ENCODE measurements at regions not wholly inside any gene's neighbourhood (a gene's known extent, or its start where the extent isn't known, plus 50 kb on each side); places are given as distances from the start of the nearest gene placed in this dataset.

DNA sequence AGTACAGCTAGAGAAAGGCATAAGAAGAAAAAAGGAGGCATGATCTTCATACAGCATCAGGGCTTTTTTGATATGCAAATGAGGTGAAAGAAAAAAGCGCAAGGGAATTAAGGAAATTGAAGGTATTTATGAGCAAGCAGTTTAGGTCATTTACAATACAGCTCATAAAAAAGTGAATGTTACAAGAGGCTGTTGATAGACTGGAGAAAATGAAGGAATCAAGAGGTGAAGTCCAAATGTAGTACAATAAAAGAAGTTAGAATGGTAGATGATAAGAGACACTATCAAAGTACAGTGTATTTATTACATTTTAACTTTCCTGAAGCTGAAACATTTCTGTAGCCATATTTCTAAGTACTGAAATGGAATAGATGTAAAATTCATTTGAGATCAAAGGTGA, 1349.5 kb downstream of the ADGRL3 start:
- peaks cover 0 to 4% of the 10 kb centered on the region in 2 experiments; a peak in 1 of 4 replicates for H3K4me1 ChIP-seq (ENCODE audit: control insufficient read depth in 1 of 2, insufficient read depth in 2 of 2, low read depth in 1 of 2, low read length in 1 of 2)
- no peaks in the 10 kb centered on the region for H3F3A ChIP-seq (replicated peaks; ENCODE audit: insufficient read depth)
- no peaks in the 10 kb centered on the region for H4K20me1 ChIP-seq (ENCODE audit: insufficient read depth)
- H3K79me2 ChIP-seq (ENCODE audit: insufficient read depth): no peaks in the 10 kb centered on the region
- no peak overlapping the region for H3K9ac ChIP-seq
- no peak for DNase-seq
- H3K27ac ChIP-seq (ENCODE audit: low read depth in 2 of 2, low read length in 1 of 2): no peak overlapping the region
- ChIA-PET CTCF (interaction anchor here (1.6 kb wide), 1 partner anchor 10 kb away, joined by 5 read pairs; no protein-coding TSS in a partner anchor), POLR2A (no interaction called here)
- no peaks in the 10 kb centered on the region for H3K9me2 ChIP-seq
- no peaks in the 10 kb centered on the region for H3K9me3 ChIP-seq
- no peak for TF ChIP-seq FOXM1 (IDR thresholded peaks at IDR 0.05; ENCODE audit: low read depth)
- no peak for TF ChIP-seq RAD21 (IDR thresholded peaks at IDR 0.05; ENCODE audit: low read length)
- TF ChIP-seq MEF2A (IDR thresholded peaks at IDR 0.05; ENCODE audit: borderline replicate concordance, low read depth): no peak
- TF ChIP-seq RXRA (IDR thresholded peaks at IDR 0.05; ENCODE audit: borderline replicate concordance, low read depth): no peak
- no peak for TF ChIP-seq CHD2 (IDR thresholded peaks at IDR 0.05; ENCODE audit: low read length, partially characterized antibody)
- no peak for TF ChIP-seq TCF12 (IDR thresholded peaks at IDR 0.05)
- TF ChIP-seq RCOR1 (IDR thresholded peaks at IDR 0.05; ENCODE audit: low read length): no peak
- TF ChIP-seq SIN3A (IDR thresholded peaks at IDR 0.05; ENCODE audit: borderline replicate concordance, low read depth, low read length): no peak
- TF ChIP-seq MXI1 (IDR thresholded peaks at IDR 0.05; ENCODE audit: low read depth, low read length): no peak
- no peak for TF ChIP-seq SMC3 (IDR thresholded peaks at IDR 0.05; ENCODE audit: low read depth, low read length)
- H3K4me3 ChIP-seq (ENCODE audit: low read depth in 2 of 2, low read length in 1 of 2): no peak overlapping the region
- no peak overlapping the region for H3K4me2 ChIP-seq
- WGBS (ENCODE audit: low lambda C conversion rate): 79% methylated on average over 1 of the region's 1 CpG
- H2AFZ ChIP-seq (ENCODE audit: low read depth): no peak overlapping the region
- H3K36me3 ChIP-seq (replicated peaks in 1 of 2; ENCODE audit: control insufficient read depth in 1 of 2, insufficient read depth in 2 of 2, low read length in 1 of 2): no peaks in the 10 kb centered on the region
- H3K27me3 ChIP-seq (ENCODE audit: insufficient read depth): no peaks in the 10 kb centered on the region

DNA sequence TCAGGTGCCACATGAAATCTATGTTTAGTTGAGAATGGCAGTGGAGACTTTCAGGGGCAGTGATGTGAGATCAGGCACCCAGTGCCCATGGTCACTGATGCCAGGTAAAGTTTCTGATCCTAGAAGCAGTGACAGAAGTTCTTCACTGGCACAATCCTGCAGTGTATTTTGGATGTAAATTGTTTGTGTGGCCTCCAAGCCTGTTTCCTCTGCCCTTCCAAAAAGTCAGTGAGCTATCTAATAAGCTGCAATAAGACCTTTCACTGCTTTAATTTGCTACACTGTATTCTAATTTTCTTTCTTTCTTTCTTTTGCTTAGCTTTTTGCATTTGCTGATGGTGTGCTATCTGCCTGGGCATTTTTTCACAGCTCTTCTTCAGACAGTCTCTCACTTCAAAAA, 1348.6 kb downstream of the ADGRL3 start:
- Histone ChIP-seq H3K4me3 (ENCODE audit: low read depth in 2 of 2, low read length in 1 of 2) (no peak overlapping the region), H3K4me1 (ENCODE audit: control insufficient read depth in 1 of 2, insufficient read depth in 2 of 2, low read depth in 1 of 2, low read length in 1 of 2) (peaks cover 0 to 4% of the 10 kb centered on the region in 2 experiments; a peak in 1 of 4 replicates), H3K9me2 (no peaks in the 10 kb centered on the region), H3K9ac (no peak overlapping the region), H3K79me2 (ENCODE audit: insufficient read depth) (no peaks in the 10 kb centered on the region), H3K27me3 (ENCODE audit: insufficient read depth) (no peaks in the 10 kb centered on the region), H3F3A (replicated peaks; ENCODE audit: insufficient read depth) (no peaks in the 10 kb centered on the region), H3K36me3 (replicated peaks in 1 of 2; ENCODE audit: control insufficient read depth in 1 of 2, insufficient read depth in 2 of 2, low read length in 1 of 2) (no peaks in the 10 kb centered on the region), H3K4me2 (no peak overlapping the region), H2AFZ (ENCODE audit: low read depth) (no peak overlapping the region), H4K20me1 (ENCODE audit: insufficient read depth) (no peaks in the 10 kb centered on the region), H3K27ac (ENCODE audit: low read depth in 2 of 2, low read length in 1 of 2) (no peak overlapping the region), H3K9me3 (no peaks in the 10 kb centered on the region)
- ChIA-PET CTCF (interaction anchor here (1.6 kb wide), 1 partner anchor 11 kb away, joined by 5 read pairs; no protein-coding TSS in a partner anchor), POLR2A (no interaction called here)
- no peak for DNase-seq
- no peak for TF ChIP-seq RCOR1 (IDR thresholded peaks at IDR 0.05; ENCODE audit: low read length)
- no peak for TF ChIP-seq MXI1 (IDR thresholded peaks at IDR 0.05; ENCODE audit: low read depth, low read length)
- no peak for TF ChIP-seq GATA2 (CRISPR knock-in tag; IDR thresholded peaks at IDR 0.05)
- no peak for TF ChIP-seq TAF1 (IDR thresholded peaks at IDR 0.05; ENCODE audit: borderline replicate concordance, low read depth, low read length)
- TF ChIP-seq, protein P1, sequence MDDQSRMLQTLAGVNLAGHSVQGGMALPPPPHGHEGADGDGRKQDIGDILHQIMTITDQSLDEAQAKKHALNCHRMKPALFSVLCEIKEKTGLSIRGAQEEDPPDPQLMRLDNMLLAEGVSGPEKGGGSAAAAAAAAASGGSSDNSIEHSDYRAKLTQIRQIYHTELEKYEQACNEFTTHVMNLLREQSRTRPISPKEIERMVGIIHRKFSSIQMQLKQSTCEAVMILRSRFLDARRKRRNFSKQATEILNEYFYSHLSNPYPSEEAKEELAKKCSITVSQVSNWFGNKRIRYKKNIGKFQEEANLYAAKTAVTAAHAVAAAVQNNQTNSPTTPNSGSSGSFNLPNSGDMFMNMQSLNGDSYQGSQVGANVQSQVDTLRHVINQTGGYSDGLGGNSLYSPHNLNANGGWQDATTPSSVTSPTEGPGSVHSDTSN (IDR thresholded peaks at IDR 0.05): no peak
- TF ChIP-seq YY1 (IDR thresholded peaks at IDR 0.05; ENCODE audit: low read depth): no peak
- TF ChIP-seq FOSL2 (IDR thresholded peaks at IDR 0.05; ENCODE audit: borderline replicate concordance, low read depth): no peak
- TF ChIP-seq, protein P2, sequence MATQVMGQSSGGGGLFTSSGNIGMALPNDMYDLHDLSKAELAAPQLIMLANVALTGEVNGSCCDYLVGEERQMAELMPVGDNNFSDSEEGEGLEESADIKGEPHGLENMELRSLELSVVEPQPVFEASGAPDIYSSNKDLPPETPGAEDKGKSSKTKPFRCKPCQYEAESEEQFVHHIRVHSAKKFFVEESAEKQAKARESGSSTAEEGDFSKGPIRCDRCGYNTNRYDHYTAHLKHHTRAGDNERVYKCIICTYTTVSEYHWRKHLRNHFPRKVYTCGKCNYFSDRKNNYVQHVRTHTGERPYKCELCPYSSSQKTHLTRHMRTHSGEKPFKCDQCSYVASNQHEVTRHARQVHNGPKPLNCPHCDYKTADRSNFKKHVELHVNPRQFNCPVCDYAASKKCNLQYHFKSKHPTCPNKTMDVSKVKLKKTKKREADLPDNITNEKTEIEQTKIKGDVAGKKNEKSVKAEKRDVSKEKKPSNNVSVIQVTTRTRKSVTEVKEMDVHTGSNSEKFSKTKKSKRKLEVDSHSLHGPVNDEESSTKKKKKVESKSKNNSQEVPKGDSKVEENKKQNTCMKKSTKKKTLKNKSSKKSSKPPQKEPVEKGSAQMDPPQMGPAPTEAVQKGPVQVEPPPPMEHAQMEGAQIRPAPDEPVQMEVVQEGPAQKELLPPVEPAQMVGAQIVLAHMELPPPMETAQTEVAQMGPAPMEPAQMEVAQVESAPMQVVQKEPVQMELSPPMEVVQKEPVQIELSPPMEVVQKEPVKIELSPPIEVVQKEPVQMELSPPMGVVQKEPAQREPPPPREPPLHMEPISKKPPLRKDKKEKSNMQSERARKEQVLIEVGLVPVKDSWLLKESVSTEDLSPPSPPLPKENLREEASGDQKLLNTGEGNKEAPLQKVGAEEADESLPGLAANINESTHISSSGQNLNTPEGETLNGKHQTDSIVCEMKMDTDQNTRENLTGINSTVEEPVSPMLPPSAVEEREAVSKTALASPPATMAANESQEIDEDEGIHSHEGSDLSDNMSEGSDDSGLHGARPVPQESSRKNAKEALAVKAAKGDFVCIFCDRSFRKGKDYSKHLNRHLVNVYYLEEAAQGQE (IDR thresholded peaks at IDR 0.05; ENCODE audit: low read depth, low read length): no peak
- TF ChIP-seq POLR2AphosphoS5 (IDR thresholded peaks at IDR 0.05; ENCODE audit: low read depth, low read length): no peak
